ENCODE measurements at regions not wholly inside any gene's neighbourhood (a gene's known extent, or its start where the extent isn't known, plus 50 kb on each side); places are given as distances from the start of the nearest gene placed in this dataset.
"Not testable (repeated sequence)": the region's sequence is repeated elsewhere in the genome, so short reads cannot be mapped to it uniquely, and the experiment has no call there.

DNA sequence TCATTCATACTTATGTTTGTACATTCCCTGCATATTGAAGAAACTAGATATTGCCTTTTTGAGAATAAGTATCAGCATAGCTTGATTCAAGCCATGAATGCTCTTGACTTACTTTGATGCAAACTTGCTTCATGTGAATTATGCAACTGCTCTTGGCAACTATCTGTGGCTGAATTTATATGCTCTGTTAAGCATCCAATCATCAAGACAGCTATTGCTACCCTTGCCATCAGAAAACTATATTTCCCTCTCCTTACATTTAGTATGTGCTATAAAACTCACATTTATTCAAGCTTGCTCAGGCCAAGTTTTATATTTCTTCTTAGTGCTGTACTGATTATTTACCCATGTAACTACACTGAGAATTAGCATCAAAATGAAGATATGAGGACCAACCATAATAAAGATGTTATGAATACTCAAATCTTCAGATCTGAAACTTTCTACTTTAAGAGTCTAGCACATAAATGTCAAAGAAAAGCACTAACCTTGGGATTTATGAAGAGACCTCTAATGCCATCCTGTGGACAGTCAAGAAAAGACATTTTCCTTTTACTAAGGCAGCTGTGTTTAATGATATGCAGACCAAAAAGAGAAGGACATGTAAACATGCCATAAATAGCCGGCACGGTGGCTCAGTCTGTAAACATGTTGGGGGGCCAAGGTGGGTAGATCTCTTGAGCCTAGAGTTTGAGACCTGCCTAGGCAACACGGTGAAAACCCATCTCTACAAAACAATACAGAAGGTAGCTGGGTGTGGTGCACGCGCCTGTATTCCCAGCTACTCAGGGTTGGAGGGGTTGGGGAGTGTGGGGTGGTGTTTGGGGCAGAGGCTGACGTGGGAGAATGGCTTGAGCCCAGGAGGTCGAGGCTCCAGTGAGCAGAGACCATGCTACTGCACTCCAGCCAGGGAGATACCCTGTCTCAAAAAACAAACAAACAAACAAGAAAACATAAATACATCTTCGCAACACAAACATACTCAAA lies 267.0 kb upstream of the TYRP1 start:
- no peak for TF ChIP-seq CTCF (IDR thresholded peaks at IDR 0.05; ENCODE audit: insufficient read depth, low read depth, low read length)
- no peak overlapping the region for H3K4me3 ChIP-seq (ENCODE audit: low read depth, low read length)
- DNase-seq (ENCODE audit: low read depth), result peak; percentile 0

DNA sequence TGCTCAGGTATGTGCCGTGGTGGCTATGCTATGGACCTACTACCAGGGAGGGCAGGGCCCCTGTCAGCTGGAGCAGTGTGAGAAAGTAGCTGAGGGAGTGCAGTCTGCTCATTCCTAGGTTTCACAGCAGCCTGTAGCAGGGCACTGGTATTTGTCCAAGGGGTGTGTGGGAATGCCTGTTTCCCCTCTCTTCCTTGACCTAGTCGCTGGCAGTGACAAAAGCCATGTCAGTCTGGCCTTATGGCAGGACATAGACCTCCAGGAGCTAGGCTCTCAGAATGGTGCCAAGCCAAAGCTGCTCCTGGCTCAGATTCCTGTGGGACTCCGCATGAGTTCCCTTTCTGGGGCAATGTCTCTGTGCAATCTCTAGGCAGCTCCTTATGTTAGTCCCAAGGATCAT lies 253.9 kb upstream of the TYRP1 start:
- DNase-seq (ENCODE audit: low read depth), result no peak
- H3K4me3 ChIP-seq (ENCODE audit: low read depth, low read length), result no peak overlapping the region
- TF ChIP-seq CTCF (IDR thresholded peaks at IDR 0.05; ENCODE audit: insufficient read depth, low read depth, low read length), result no peak

- not testable (repeated sequence) for H3K4me3 ChIP-seq (ENCODE audit: low read depth, low read length); DNase-seq (ENCODE audit: low read depth)
These were observed 252.1 kb upstream of the TYRP1 start for GRCh38 chr9:12441080-12441479.

DNA sequence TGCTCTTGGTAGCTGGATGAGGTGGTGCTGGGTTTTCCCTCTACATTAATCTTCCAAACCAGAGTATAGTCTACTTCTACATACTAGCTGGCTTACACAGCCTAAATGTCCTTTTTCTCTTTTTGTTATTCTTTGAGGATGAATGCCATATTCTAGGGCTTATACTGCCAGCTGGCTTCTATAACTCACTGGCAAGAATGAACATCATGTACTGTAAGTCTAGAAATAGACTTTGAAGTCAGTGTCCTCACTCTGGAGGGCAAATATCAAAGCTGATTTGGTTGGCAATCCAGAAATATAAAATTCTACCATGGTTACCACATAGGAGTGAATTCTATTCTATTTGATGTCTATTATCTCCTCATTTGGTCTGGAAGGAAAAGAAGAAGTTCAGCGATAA lies 251.7 kb upstream of the TYRP1 start:
- TF ChIP-seq CTCF (IDR thresholded peaks at IDR 0.05; ENCODE audit: insufficient read depth, low read depth, low read length), result no peak
- no peak overlapping the region for H3K4me3 ChIP-seq (ENCODE audit: low read depth, low read length)
- no peak for DNase-seq (ENCODE audit: low read depth)

DNA sequence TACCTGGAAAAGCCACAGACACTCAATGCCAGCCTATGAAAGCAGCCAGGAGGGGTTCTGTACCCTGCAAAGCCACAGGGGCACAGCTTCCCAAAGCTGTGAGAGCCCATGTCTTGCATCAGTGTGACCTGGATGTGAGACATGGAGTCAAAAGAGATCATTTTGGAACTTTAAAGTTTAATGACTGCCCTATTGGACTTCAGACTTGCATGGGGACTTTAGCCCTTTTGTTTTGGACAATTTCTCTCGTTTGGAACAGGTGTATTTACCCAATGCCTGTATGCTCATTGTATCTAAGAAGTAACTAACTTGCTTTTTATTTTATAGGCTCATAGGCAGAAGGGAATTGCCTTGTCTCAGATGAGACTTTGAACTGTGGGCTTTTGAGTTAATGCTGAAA lies 244.9 kb upstream of the TYRP1 start:
- no peak overlapping the region for H3K4me3 ChIP-seq (ENCODE audit: low read depth, low read length)
- no peak for TF ChIP-seq CTCF (IDR thresholded peaks at IDR 0.05; ENCODE audit: insufficient read depth, low read depth, low read length)
- DNase-seq (ENCODE audit: low read depth), result no peak

DNA sequence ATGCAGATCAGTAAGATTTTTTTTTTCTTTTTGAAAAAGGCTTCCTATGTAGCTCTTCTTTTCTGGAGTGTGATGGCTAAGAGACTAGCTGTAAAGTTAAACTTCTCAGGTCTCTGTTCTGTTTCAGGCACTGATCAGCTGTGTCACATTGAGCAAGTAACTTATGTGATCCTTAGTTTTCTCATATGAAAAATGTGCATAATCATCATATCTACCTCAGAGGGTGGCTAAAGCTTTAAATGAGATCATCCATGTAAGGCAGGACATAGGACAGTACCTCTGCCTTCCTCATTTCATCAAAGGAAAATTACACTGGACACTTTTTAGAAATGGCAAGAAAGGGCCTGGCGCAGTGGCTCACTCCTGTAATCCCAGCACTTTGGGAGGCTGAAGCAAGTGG lies 235.9 kb upstream of the TYRP1 start:
- no peak for DNase-seq (ENCODE audit: low read depth)
- TF ChIP-seq CTCF (IDR thresholded peaks at IDR 0.05; ENCODE audit: insufficient read depth, low read depth, low read length), result no peak
- no peak overlapping the region for H3K4me3 ChIP-seq (ENCODE audit: low read depth, low read length)

GRCh38 chr9:12461763-12462460 lies 231.3 kb upstream of the TYRP1 start:
- no peak overlapping the region for H3K4me3 ChIP-seq (ENCODE audit: low read depth, low read length)
- DNase-seq (ENCODE audit: low read depth), result no peak
- TF ChIP-seq CTCF (IDR thresholded peaks at IDR 0.05; ENCODE audit: insufficient read depth, low read depth, low read length), result no peak
